ENCODE measurements at regions not wholly inside any gene's neighbourhood (a gene's known extent, or its start where the extent isn't known, plus 50 kb on each side); places are given as distances from the start of the nearest gene placed in this dataset.

DNA sequence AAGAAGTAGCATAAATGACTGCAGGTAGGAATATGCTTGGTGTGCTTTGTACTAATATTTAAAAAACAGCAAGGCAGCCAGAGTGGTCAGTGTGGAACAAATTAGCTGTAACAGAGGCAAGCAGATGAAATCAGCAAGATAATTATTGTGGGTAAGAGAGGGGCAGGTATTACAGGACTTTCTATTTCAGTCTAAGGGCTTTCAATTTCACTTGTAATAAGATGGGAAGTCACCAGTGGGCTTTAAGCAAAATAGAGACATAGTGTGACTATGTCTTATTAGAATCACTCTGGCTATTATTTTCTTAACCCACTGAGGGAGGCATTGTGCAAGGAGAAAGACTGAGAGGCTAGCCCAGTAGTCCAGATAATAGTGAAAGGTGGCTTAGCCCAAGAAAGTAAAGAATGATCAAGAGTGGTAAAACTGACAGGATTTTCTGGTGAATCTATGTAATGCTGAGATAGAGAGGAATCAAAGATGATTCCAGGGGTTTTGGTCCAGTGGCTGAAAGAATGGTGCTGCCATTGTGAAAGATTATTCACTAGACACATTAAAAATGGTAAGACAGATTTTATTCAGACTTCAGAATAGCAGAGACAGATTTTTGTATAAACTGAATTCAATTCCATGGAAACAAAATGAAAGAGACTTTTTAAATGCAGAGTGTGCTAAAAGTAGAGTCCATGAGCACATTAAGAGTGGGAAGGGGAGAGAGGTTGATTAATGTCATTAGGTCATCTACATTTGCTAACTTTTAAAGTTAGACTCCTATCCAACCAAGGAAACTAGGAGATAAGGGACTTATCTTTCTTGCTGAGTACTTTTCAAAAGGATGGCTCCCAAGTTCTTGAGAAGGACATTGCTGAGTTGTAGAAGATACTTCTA, 1136.0 kb downstream of the HACE1 start:
- intact Hi-C loops (cut with DNase I): no loop called here
- no peak for DNase-seq
- H3K27me3 ChIP-seq: no peaks in the 10 kb centered on the region
- H3K9me3 ChIP-seq: no peaks in the 10 kb centered on the region
- ATAC-seq: no peak
- no peaks in the 10 kb centered on the region for H3K36me3 ChIP-seq
- FAIRE-seq: no peak
- H3K4me1 ChIP-seq: no peaks in the 10 kb centered on the region
- no peak overlapping the region for H3K4me3 ChIP-seq
- TF ChIP-seq, protein P1, sequence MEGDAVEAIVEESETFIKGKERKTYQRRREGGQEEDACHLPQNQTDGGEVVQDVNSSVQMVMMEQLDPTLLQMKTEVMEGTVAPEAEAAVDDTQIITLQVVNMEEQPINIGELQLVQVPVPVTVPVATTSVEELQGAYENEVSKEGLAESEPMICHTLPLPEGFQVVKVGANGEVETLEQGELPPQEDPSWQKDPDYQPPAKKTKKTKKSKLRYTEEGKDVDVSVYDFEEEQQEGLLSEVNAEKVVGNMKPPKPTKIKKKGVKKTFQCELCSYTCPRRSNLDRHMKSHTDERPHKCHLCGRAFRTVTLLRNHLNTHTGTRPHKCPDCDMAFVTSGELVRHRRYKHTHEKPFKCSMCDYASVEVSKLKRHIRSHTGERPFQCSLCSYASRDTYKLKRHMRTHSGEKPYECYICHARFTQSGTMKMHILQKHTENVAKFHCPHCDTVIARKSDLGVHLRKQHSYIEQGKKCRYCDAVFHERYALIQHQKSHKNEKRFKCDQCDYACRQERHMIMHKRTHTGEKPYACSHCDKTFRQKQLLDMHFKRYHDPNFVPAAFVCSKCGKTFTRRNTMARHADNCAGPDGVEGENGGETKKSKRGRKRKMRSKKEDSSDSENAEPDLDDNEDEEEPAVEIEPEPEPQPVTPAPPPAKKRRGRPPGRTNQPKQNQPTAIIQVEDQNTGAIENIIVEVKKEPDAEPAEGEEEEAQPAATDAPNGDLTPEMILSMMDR (IDR thresholded peaks at IDR 0.05): no peak
- no peak overlapping the region for H3K27ac ChIP-seq

DNA sequence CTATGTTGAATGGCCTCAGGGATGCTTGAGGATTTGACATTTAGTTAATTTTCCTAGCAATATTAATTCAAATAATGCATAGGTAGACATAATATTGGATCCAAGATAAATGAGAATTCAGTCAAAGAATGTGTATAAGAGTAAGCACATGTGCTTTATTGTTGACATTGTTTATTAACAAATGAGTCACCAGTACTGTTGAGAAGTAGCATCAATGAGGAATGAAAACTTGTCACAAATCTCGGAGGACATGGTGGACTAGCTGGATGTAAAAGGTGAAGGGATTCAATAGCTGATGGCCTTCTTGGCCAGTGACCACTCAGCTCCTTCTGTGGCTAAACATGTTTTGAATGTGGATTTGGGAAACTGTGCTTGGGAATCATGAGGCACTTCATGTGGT, 1137.0 kb downstream of the HACE1 start:
- ATAC-seq (no peak), DNase-seq (no peak), FAIRE-seq (no peak)
- intact Hi-C loops (cut with DNase I): no loop called here
- no peak overlapping the region for H3K4me3 ChIP-seq
- H3K4me1 ChIP-seq: no peaks in the 10 kb centered on the region
- H3K27ac ChIP-seq: no peak overlapping the region
- 38 to 94% methylated on average over 1 of the region's 1 CpG for WGBS, 2 donors
- no peaks in the 10 kb centered on the region for H3K36me3 ChIP-seq
- H3K9me3 ChIP-seq: no peaks in the 10 kb centered on the region
- H3K27me3 ChIP-seq: no peaks in the 10 kb centered on the region
- TF ChIP-seq, protein P1 (IDR thresholded peaks at IDR 0.05): no peak

DNA sequence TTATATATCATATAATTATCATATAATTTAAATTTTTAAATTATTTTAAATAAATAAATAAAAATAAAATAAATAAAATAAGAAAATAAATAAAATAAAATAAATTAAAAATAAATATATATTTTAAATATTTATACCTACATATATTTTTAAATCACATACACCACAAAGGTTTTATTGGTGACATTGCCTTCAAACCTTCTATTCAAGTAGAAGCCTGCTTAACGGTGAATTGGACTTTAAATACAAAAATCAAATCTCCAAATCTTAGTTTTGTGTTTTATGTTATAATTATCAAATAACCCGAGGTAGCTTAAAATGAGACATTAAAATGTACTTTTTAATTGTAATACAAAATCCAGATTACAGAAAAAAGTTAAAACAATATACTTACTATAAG, 1137.8 kb downstream of the HACE1 start:
- FAIRE-seq (no peak), ATAC-seq (no peak), DNase-seq (no peak)
- Histone ChIP-seq H3K4me3 (no peak overlapping the region), H3K27me3 (no peaks in the 10 kb centered on the region), H3K9me3 (no peaks in the 10 kb centered on the region), H3K27ac (no peak overlapping the region), H3K36me3 (no peaks in the 10 kb centered on the region), H3K4me1 (no peaks in the 10 kb centered on the region)
- intact Hi-C loops (cut with DNase I): no loop called here
- WGBS, 2 donors: 71 to 79% methylated on average over 2 of the region's 2 CpGs
- TF ChIP-seq, protein P1 (IDR thresholded peaks at IDR 0.05): no peak

DNA sequence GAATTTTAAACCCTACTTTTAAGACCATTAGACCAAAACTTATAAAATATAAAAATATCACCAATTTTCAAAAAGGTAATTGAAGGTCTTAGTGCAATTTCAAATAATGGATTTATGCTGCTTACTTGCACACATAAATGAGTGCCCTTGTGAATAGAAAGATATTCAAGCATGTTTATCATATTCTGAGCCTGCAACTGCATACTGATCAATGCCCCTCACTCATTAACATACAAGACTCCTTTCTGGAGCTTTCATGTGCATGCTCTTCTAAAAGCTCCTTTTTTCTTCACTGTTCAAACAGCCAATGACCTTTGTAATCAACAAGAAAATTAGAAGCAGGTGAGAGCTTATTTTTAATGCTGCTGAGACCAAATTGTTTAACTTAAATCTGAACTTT, 1139.3 kb downstream of the HACE1 start:
- DNase-seq (no peak), FAIRE-seq (no peak), ATAC-seq (no peak)
- intact Hi-C loops (cut with DNase I): no loop called here
- H3K4me1 ChIP-seq: no peaks in the 10 kb centered on the region
- H3K27me3 ChIP-seq: no peaks in the 10 kb centered on the region
- H3K4me3 ChIP-seq: no peak overlapping the region
- TF ChIP-seq, protein P1 (IDR thresholded peaks at IDR 0.05): no peak
- H3K9me3 ChIP-seq: no peaks in the 10 kb centered on the region
- H3K27ac ChIP-seq: no peak overlapping the region
- no peaks in the 10 kb centered on the region for H3K36me3 ChIP-seq

DNA sequence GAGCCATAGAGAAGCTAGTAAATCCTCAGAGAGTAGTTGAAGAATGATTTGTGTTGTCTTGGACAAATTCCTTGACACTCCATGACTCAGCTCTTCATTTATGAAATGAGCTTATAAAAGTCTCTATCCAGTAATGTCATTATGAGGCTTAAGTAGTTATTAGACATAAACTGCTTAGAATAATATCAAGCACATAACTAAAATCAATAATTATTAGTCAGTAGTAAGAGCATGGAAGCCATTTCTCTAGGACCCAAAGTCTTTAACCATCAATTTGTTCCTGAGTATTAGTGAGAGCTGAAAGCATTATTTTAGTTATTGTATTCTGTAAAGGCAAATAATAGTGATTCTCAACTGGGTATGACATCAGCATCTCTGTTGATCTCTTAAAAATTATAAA, 1140.2 kb downstream of the HACE1 start:
- no peak for ATAC-seq
- no peaks in the 10 kb centered on the region for H3K4me1 ChIP-seq
- intact Hi-C loops (cut with DNase I): no loop called here
- no peaks in the 10 kb centered on the region for H3K9me3 ChIP-seq
- FAIRE-seq: no peak
- H3K4me3 ChIP-seq: no peak overlapping the region
- H3K27ac ChIP-seq: no peak overlapping the region
- no peak for DNase-seq
- H3K27me3 ChIP-seq: no peaks in the 10 kb centered on the region
- H3K36me3 ChIP-seq: no peaks in the 10 kb centered on the region
- TF ChIP-seq, protein P1 (IDR thresholded peaks at IDR 0.05): no peak

Data from pancreas (tissue), 10 donors.